B cell (primary cell): ENCODE measurements at regions not wholly inside any gene's neighbourhood (a gene's known extent, or its start where the extent isn't known, plus 50 kb on each side); places are given as distances from the start of the nearest gene placed in this dataset.

ENCODE experiments used
- ATAC-seq: fragments of 200-7000 bp; cut with Tn5 transposase; one replicate; pipeline ENCODE4 v1.10.0; 2021; ENCODE audit warnings: low read depth, mild to moderate bottlenecking, moderate number of reproducible peaks, moderate library complexity
- CTCF ChIA-PET: fragments of 350-600 bp; sonication (Branson Sonifier 250); formaldehyde crosslinking; loops from one replicate; lab custom pipeline; 2021; ENCODE audit warnings: antibody characterized with exemption, inconsistent platforms; lab: Charles Lee
- POLR2A ChIA-PET: fragments of 350-600 bp; sonication (Branson Sonifier 250); formaldehyde crosslinking; loops from one replicate; lab custom pipeline; 2021; ENCODE audit warnings: antibody characterized with exemption; lab: Charles Lee
- DNase-seq: peaks from one replicate; pipeline ENCODE4 v3.0.0; 2013
- H2AFZ ChIP-seq: 2 replicates; pipeline ENCODE4 v1.6.1; 2012; ENCODE audit warnings: mild to moderate bottlenecking, low read depth, low read length; ENCODE audit not compliant: insufficient read depth, poor library complexity, severe bottlenecking
- H3K27ac ChIP-seq, 2 donors: 1 replicate in 1 of 2; 2 replicates in 1 of 2; pipeline ENCODE4 v1.5.1; 2012 to 2013; ENCODE audit warnings: low read length in 2 of 2, mild to moderate bottlenecking in 2 of 2, moderate library complexity in 1 of 2
- H3K27me3 ChIP-seq, 4 experiments: fragments of 200-600 bp in 1 of 4; sonication (generic) in 1 of 4; replicated peaks in 1 of 4; 1 replicate in 2 of 4; 2 replicates in 2 of 4; pipeline versions ENCODE4 v1.6.1 to v1.7.0; 2013 to 2016; ENCODE audit warnings: low read length in 3 of 4, mild to moderate bottlenecking in 2 of 4, mixed read lengths in 1 of 4, moderate library complexity in 1 of 4; ENCODE audit not compliant: insufficient read depth in 4 of 4, control insufficient read depth in 3 of 4; ENCODE audit errors: control extremely low read depth in 1 of 4
- H3K36me3 ChIP-seq, 2 experiments: replicated peaks in 1 of 2; 1 replicate in 1 of 2; 2 replicates in 1 of 2; pipeline versions ENCODE4 v1.6.1 to v1.7.1; 2013; ENCODE audit warnings: low read length in 1 of 2; ENCODE audit not compliant: insufficient read depth in 2 of 2, control insufficient read depth in 1 of 2; ENCODE audit errors: control extremely low read depth in 1 of 2, extremely low read depth in 1 of 2
- H3K4me1 ChIP-seq, 2 donors: fragments of 200-600 bp in 1 of 2; sonication (generic) in 1 of 2; 1 replicate in 1 of 2; 2 replicates in 1 of 2; pipeline versions ENCODE4 v1.5.1 to v1.6.1; 2013 to 2017; ENCODE audit warnings: low read length in 2 of 2; ENCODE audit not compliant: control insufficient read depth in 2 of 2, insufficient read depth in 2 of 2
- H3K4me2 ChIP-seq: replicated peaks from 2 replicates; pipeline ENCODE3; 2012; ENCODE audit warnings: mild to moderate bottlenecking, low read depth, low read length; ENCODE audit not compliant: poor library complexity, severe bottlenecking
- H3K4me3 ChIP-seq, 5 experiments: fragments of 200-600 bp in 1 of 5; sonication (generic) in 1 of 5; 1 replicate in 3 of 5; 2 replicates in 2 of 5; pipeline versions ENCODE4 v1.5.1 to v1.7.0; 2011 to 2016; ENCODE audit warnings: low read length in 4 of 5, mild to moderate bottlenecking in 4 of 5, low read depth in 2 of 5, control low read depth in 1 of 5, moderate library complexity in 1 of 5; ENCODE audit not compliant: insufficient read depth in 1 of 5; ENCODE audit errors: control extremely low read depth in 1 of 5, extremely low read depth in 1 of 5
- H3K79me2 ChIP-seq: fragments of 200-600 bp; sonication (generic); one replicate; pipeline ENCODE4 v1.6.0; 2016; ENCODE audit warnings: low read length; ENCODE audit not compliant: control insufficient read depth, insufficient read depth
- H3K9ac ChIP-seq: fragments of 200-600 bp; sonication (generic); 2 replicates; pipeline ENCODE4 v1.6.1; 2017; ENCODE audit warnings: mild to moderate bottlenecking, low read length, moderate library complexity
- H3K9me3 ChIP-seq, 3 donors: one replicate each; pipeline versions ENCODE4 v1.6.1 to v1.7.1; 2013; ENCODE audit warnings: low read length in 2 of 3; ENCODE audit not compliant: control insufficient read depth in 2 of 3, insufficient read depth in 1 of 3; ENCODE audit errors: control extremely low read depth in 1 of 3
- H4K20me1 ChIP-seq: 2 replicates; pipeline ENCODE4 v1.6.0; 2012; ENCODE audit warnings: mild to moderate bottlenecking, low read length; ENCODE audit not compliant: insufficient read depth, control insufficient read depth, poor library complexity, severe bottlenecking
- H3K27ac Mint-ChIP-seq: one replicate; pipeline ENCODE4 v1.8.0; 2021; ENCODE audit warnings: mixed read lengths
- H3K27me3 Mint-ChIP-seq: one replicate; pipeline ENCODE4 v1.8.0; 2021; ENCODE audit warnings: mixed read lengths
- H3K4me1 Mint-ChIP-seq: one replicate; pipeline ENCODE4 v1.8.0; 2021; ENCODE audit warnings: mixed read lengths
- H3K4me3 Mint-ChIP-seq: one replicate; pipeline ENCODE4 v1.8.0; 2021; ENCODE audit warnings: mixed read lengths
- H3K9me3 Mint-ChIP-seq: one replicate; pipeline ENCODE4 v1.8.0; 2022; ENCODE audit warnings: mixed read lengths; ENCODE audit not compliant: insufficient read depth
- EZH2 ChIP-seq: IDR thresholded peaks from 2 replicates; pipeline ENCODE4 v1.6.1; 2012; ENCODE audit warnings: borderline replicate concordance, low read depth, mild to moderate bottlenecking, moderate library complexity, low read length; ENCODE audit not compliant: insufficient read depth, poor library complexity, severe bottlenecking
- WGBS: methylation state at CpG from one replicate; pipeline ENCODE4 v1.1.5; 2013; ENCODE audit warnings: missing lambda C conversion rate; ENCODE audit not compliant: insufficient coverage; 5-methylcytosine and 5-hydroxymethylcytosine counted together
- intact Hi-C: fragments of 100-400 bp; cut with micrococcal nuclease; formaldehyde crosslinking; loops from one replicate; pipeline ENCODE4 v1.10.0; 2022
- TF ChIP-seq, protein P1 (sequence below): fragments of 200-600 bp; IDR thresholded peaks from one replicate; pipeline ENCODE4 v1.8.0; 2022; ENCODE audit warnings: antibody characterized with exemption, mild to moderate bottlenecking

DNA sequence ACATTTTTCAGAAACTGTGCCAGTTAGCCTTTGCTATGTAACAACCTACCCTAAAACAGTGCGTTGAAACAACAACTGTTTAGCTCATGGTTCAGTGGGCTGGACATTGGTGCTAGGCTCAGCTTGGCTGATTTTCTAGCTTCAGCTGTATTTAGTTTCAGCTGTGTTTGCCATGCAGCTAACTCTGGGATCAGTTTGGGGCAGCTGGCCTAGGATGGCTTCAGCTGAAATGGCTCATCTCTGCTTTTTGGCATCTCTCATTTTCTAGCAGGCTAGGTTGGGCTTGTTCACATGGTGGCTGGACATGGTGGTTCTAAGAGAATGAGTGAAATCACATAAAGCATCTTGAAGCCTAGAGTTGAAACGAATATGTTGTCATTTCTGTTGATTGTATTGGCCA lies 464.2 kb downstream of the QKI start:
- TF ChIP-seq, protein P1, sequence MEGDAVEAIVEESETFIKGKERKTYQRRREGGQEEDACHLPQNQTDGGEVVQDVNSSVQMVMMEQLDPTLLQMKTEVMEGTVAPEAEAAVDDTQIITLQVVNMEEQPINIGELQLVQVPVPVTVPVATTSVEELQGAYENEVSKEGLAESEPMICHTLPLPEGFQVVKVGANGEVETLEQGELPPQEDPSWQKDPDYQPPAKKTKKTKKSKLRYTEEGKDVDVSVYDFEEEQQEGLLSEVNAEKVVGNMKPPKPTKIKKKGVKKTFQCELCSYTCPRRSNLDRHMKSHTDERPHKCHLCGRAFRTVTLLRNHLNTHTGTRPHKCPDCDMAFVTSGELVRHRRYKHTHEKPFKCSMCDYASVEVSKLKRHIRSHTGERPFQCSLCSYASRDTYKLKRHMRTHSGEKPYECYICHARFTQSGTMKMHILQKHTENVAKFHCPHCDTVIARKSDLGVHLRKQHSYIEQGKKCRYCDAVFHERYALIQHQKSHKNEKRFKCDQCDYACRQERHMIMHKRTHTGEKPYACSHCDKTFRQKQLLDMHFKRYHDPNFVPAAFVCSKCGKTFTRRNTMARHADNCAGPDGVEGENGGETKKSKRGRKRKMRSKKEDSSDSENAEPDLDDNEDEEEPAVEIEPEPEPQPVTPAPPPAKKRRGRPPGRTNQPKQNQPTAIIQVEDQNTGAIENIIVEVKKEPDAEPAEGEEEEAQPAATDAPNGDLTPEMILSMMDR: no peak
- TF ChIP-seq EZH2: no peak
- intact Hi-C loops: no loop called here
- DNase-seq (no peak), ATAC-seq (no peak)
- peaks cover 0 to 3% (median 0%) of the 10 kb centered on the region in 3 donors for H3K9me3 ChIP-seq
- H3K4me3 Mint-ChIP-seq: no peak overlapping the region
- H3K36me3 ChIP-seq: no peaks in the 10 kb centered on the region
- ChIA-PET POLR2A (no interaction called here), CTCF (no interaction called here)
- no peak overlapping the region for H3K4me3 ChIP-seq
- no peaks in the 10 kb centered on the region for H3K4me1 ChIP-seq
- no peaks in the 10 kb centered on the region for H4K20me1 ChIP-seq
- no peak overlapping the region for H3K27ac ChIP-seq
- no peak overlapping the region for H2AFZ ChIP-seq
- H3K27ac Mint-ChIP-seq: no peak overlapping the region
- no peaks in the 10 kb centered on the region for H3K79me2 ChIP-seq
- no peak overlapping the region for H3K9ac ChIP-seq
- H3K4me2 ChIP-seq: no peak overlapping the region
- H3K4me1 Mint-ChIP-seq: no peaks in the 10 kb centered on the region
- H3K9me3 Mint-ChIP-seq: no peaks in the 10 kb centered on the region
- 92% methylated on average over 2 of the region's 2 CpGs for WGBS
- peaks cover 0 to 5% (median 1%) of the 10 kb centered on the region in 4 experiments for H3K27me3 ChIP-seq
- H3K27me3 Mint-ChIP-seq: peaks cover 28% of the 10 kb centered on the region

DNA sequence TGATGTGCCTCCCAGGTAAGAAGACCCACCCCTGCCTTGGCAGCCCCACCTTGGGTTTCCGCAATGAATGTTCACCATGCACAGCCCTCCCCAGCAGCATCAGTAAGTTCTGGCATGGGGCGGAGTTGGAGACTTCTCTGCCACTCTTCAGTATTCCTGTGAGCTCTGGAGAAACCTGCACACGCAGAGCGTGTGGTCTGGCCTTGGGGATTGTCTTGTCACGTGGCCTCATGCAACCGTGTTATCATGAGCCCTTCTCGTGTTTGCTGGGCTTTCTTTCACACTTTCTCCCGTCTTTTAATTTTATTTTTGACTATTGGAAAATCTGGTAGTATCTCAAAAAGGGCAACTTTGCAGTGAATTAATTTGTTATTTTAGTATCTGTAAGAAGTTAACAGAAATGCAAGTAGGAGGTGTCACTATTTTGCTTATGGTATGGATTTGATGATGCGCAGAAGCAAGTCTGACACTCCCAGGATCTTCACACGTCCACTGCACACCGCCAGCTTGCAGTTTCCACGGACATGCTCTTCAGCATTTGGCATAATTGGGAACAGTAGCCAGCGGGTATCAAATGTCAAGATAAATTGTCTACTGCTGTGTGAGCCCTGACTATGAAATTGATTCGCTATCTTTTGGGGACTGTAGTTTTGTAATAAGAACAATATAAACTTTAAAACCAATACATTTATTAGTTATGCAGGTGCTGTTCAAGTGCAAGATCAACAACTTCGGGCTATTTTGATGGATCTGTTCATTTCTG lies 463.5 kb downstream of the QKI start:
- Histone ChIP-seq H3K27ac (no peak overlapping the region), H3K9ac (no peak overlapping the region), H3K4me1 (no peaks in the 10 kb centered on the region), H3K9me3 (peaks cover 0 to 3% (median 0%) of the 10 kb centered on the region in 3 donors), H3K4me3 (no peak overlapping the region), H3K36me3 (no peaks in the 10 kb centered on the region), H4K20me1 (no peaks in the 10 kb centered on the region), H3K4me2 (no peak overlapping the region), H3K27me3 (peaks cover 0 to 5% (median 1%) of the 10 kb centered on the region in 4 experiments), H2AFZ (no peak overlapping the region), H3K79me2 (no peaks in the 10 kb centered on the region)
- no peaks in the 10 kb centered on the region for H3K9me3 Mint-ChIP-seq
- TF ChIP-seq, protein P1: no peak
- no peak for TF ChIP-seq EZH2
- H3K4me1 Mint-ChIP-seq: no peaks in the 10 kb centered on the region
- DNase-seq: no peak
- H3K4me3 Mint-ChIP-seq: no peak overlapping the region
- 86% methylated on average over 9 of the region's 15 CpGs for WGBS
- intact Hi-C loops: no loop called here
- CTCF ChIA-PET: no interaction called here
- POLR2A ChIA-PET: no interaction called here
- ATAC-seq: no peak
- no peak overlapping the region for H3K27ac Mint-ChIP-seq
- H3K27me3 Mint-ChIP-seq: peaks cover 31% of the 10 kb centered on the region
